Loucy (cell line): ENCODE measurements at regions not wholly inside any gene's neighbourhood (a gene's known extent, or its start where the extent isn't known, plus 50 kb on each side); places are given as distances from the start of the nearest gene placed in this dataset.

ENCODE experiments used
- H2AFZ ChIP-seq: fragments of 200-600 bp; sonication (generic); 2 replicates; pipeline ENCODE4 v1.6.0; 2016; ENCODE audit warnings: antibody characterized with exemption, mild to moderate bottlenecking, low read length, moderate library complexity
- H3F3A ChIP-seq: fragments of 200-600 bp; 2 replicates; pipeline ENCODE4 v1.6.0; 2016; ENCODE audit warnings: antibody characterized with exemption, low read depth, mild to moderate bottlenecking
- H3K27me3 ChIP-seq: fragments of 200-600 bp; sonication (generic); 2 replicates; pipeline ENCODE4 v1.6.1; 2014; ENCODE audit warnings: low read length, mild to moderate bottlenecking; ENCODE audit not compliant: insufficient read depth, poor library complexity, severe bottlenecking
- H3K36me3 ChIP-seq: fragments of 200-600 bp; sonication (generic); 2 replicates; pipeline ENCODE4 v1.6.1; 2016; ENCODE audit warnings: low read length; ENCODE audit not compliant: insufficient read depth
- H3K4me1 ChIP-seq: fragments of 200-600 bp; sonication (generic); 2 replicates; pipeline ENCODE4 v1.5.1; 2014; ENCODE audit warnings: low read length, mild to moderate bottlenecking; ENCODE audit not compliant: insufficient read depth, poor library complexity, severe bottlenecking
- H3K4me2 ChIP-seq: fragments of 200-600 bp; sonication (generic); 2 replicates; pipeline ENCODE4 v1.6.0; 2014; ENCODE audit warnings: antibody characterized with exemption, low read length, low read depth, mild to moderate bottlenecking; ENCODE audit not compliant: poor library complexity, severe bottlenecking
- H3K4me3 ChIP-seq: fragments of 200-600 bp; sonication (generic); 2 replicates; pipeline ENCODE4 v1.5.1; 2014; ENCODE audit warnings: low read length, mild to moderate bottlenecking, mixed read lengths; ENCODE audit not compliant: poor library complexity, severe bottlenecking
- H3K79me2 ChIP-seq: fragments of 200-600 bp; sonication (generic); 2 replicates; pipeline ENCODE4 v1.6.1; 2014; ENCODE audit warnings: low read length; ENCODE audit not compliant: insufficient read depth
- H3K9ac ChIP-seq: fragments of 200-600 bp; sonication (generic); 2 replicates; pipeline ENCODE4 v1.6.0; 2014; ENCODE audit warnings: mild to moderate bottlenecking, low read depth, low read length, moderate library complexity; ENCODE audit not compliant: poor library complexity, severe bottlenecking
- H3K9me2 ChIP-seq: fragments of 200-600 bp; sonication (generic); replicated peaks from 2 replicates; pipeline ENCODE4 v1.6.1; 2016; ENCODE audit warnings: low read depth, low read length, mixed read lengths
- H3K9me3 ChIP-seq: fragments of 200-600 bp; sonication (generic); 2 replicates; pipeline ENCODE4 v1.6.1; 2014; ENCODE audit warnings: mild to moderate bottlenecking, antibody characterized with exemption, low read length, low read depth; ENCODE audit not compliant: insufficient read depth
- H4K20me1 ChIP-seq: fragments of 200-600 bp; sonication (generic); 2 replicates; pipeline ENCODE4 v1.6.0; 2014; ENCODE audit warnings: antibody characterized with exemption, low read length, mild to moderate bottlenecking; ENCODE audit not compliant: insufficient read depth, poor library complexity, severe bottlenecking
- CTCF ChIP-seq: fragments of 200-600 bp; sonication (generic); conservative IDR thresholded peaks from 2 replicates; pipeline ENCODE4 v1.5.1; 2014; ENCODE audit warnings: mild to moderate bottlenecking, antibody characterized with exemption, low read length
- EZH2phosphoT487 ChIP-seq: fragments of 200-600 bp; IDR thresholded peaks from 2 replicates; pipeline ENCODE4 v1.6.1; 2018; ENCODE audit warnings: antibody characterized with exemption, mild to moderate bottlenecking, moderate library complexity, borderline replicate concordance

- Histone ChIP-seq H3K9ac (no peak overlapping the region), H3K36me3 (no peaks in the 10 kb centered on the region), H3K79me2 (no peaks in the 10 kb centered on the region), H3K27me3 (no peaks in the 10 kb centered on the region), H3K4me1 (peaks cover 26% of the 10 kb centered on the region), H3K4me2 (no peak overlapping the region), H3K4me3 (no peak overlapping the region), H2AFZ (no peak overlapping the region), H3F3A (no peaks in the 10 kb centered on the region), H4K20me1 (no peaks in the 10 kb centered on the region), H3K9me3 (no peaks in the 10 kb centered on the region), H3K9me2 (no peaks in the 10 kb centered on the region)
- no peak for TF ChIP-seq CTCF
- no peak for TF ChIP-seq EZH2phosphoT487
These were observed 76.7 kb upstream of the SATB1 start for GRCh38 chr3:18501679-18502343.

DNA sequence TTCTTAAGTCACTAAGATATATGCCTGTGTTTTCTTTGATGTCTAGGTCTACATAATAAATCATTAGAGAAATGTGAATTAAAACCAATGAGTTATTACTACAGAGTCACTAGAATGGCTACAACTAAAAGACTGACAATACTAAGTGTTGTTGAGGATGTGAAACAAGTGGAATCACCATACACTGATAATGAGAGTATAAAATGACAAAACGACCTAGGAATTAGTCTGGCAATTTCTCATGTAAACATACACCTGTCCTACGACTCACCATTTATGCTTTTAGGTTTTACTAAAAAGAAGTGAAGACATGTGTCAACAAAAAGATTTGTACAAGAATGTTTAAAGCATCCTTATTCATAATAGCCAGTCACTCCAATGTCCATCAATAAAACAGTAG, 75.2 kb upstream of the SATB1 start:
- H3K27me3 ChIP-seq = no peaks in the 10 kb centered on the region
- no peak overlapping the region for H3K4me3 ChIP-seq
- no peak overlapping the region for H3K9ac ChIP-seq
- no peaks in the 10 kb centered on the region for H3K9me2 ChIP-seq
- H2AFZ ChIP-seq = no peak overlapping the region
- no peaks in the 10 kb centered on the region for H4K20me1 ChIP-seq
- H3K79me2 ChIP-seq = no peaks in the 10 kb centered on the region
- no peaks in the 10 kb centered on the region for H3K9me3 ChIP-seq
- peaks cover 21% of the 10 kb centered on the region for H3K4me1 ChIP-seq
- TF ChIP-seq EZH2phosphoT487 (no peak), CTCF (no peak)
- H3F3A ChIP-seq = no peaks in the 10 kb centered on the region
- H3K4me2 ChIP-seq = no peak overlapping the region
- no peaks in the 10 kb centered on the region for H3K36me3 ChIP-seq

- no peak overlapping the region for H2AFZ ChIP-seq
- no peaks in the 10 kb centered on the region for H3K9me2 ChIP-seq
- H3K27me3 ChIP-seq = no peaks in the 10 kb centered on the region
- peaks cover 21% of the 10 kb centered on the region for H3K4me1 ChIP-seq
- peak overlapping the region; percentile 59 for H3K9ac ChIP-seq
- H3K36me3 ChIP-seq = no peaks in the 10 kb centered on the region
- H3K79me2 ChIP-seq = no peaks in the 10 kb centered on the region
- H3F3A ChIP-seq = no peaks in the 10 kb centered on the region
- peak overlapping the region; percentile 26 for H3K4me3 ChIP-seq
- TF ChIP-seq EZH2phosphoT487 (no peak), CTCF (no peak)
- H3K9me3 ChIP-seq = no peaks in the 10 kb centered on the region
- peak overlapping the region; percentile 54 for H3K4me2 ChIP-seq
- H4K20me1 ChIP-seq = no peaks in the 10 kb centered on the region
These were observed 74.2 kb upstream of the SATB1 start for GRCh38 chr3:18499301-18499700.
